Duodenal mucosa (tissue), 2 donors: ENCODE measurements at regions not wholly inside any gene's neighbourhood (a gene's known extent, or its start where the extent isn't known, plus 50 kb on each side); places are given as distances from the start of the nearest gene placed in this dataset.
A peak's percentile ranks its signal among the peaks of the same experiment; 100 is the strongest.

ENCODE experiments used
- H3K27ac ChIP-seq: one replicate; pipeline ENCODE4 v1.7.0; 2013; ENCODE audit warnings: low read depth, low read length
- H3K27me3 ChIP-seq, 2 donors: one replicate each; pipeline ENCODE4 v1.7.0; 2013; ENCODE audit warnings: low read length in 2 of 2, control low read depth in 1 of 2; ENCODE audit not compliant: insufficient read depth in 2 of 2, control insufficient read depth in 1 of 2
- H3K36me3 ChIP-seq, 2 donors: one replicate each; pipeline ENCODE4 v1.7.0; 2013; ENCODE audit warnings: low read length in 2 of 2, control low read depth in 1 of 2; ENCODE audit not compliant: insufficient read depth in 2 of 2, control insufficient read depth in 1 of 2
- H3K4me1 ChIP-seq, 2 donors: one replicate each; pipeline ENCODE4 v1.7.0; 2013; ENCODE audit warnings: low read length in 2 of 2, control low read depth in 1 of 2; ENCODE audit not compliant: insufficient read depth in 2 of 2, control insufficient read depth in 1 of 2
- H3K4me3 ChIP-seq, 2 donors: one replicate each; pipeline ENCODE4 v1.7.0; 2013; ENCODE audit warnings: low read length in 2 of 2, low read depth in 1 of 2
- H3K9ac ChIP-seq, 2 donors: one replicate each; pipeline ENCODE4 v1.7.0; 2013; ENCODE audit warnings: low read length in 2 of 2, low read depth in 1 of 2
- H3K9me3 ChIP-seq, 2 donors: one replicate each; pipeline ENCODE4 v1.7.0; 2013; ENCODE audit warnings: low read length in 2 of 2, control low read depth in 1 of 2; ENCODE audit not compliant: control insufficient read depth in 1 of 2

GRCh38 chr6:21648475-21649050 is 55.0 kb downstream of the SOX4 start:
- no peaks in the 10 kb centered on the region for H3K27me3 ChIP-seq

GRCh38 chr6:21653323-21653722 is 59.8 kb downstream of the SOX4 start:
- Histone ChIP-seq H3K27ac (no peak overlapping the region), H3K9me3 (no peaks in the 10 kb centered on the region), H3K4me3 (no peak overlapping the region), H3K9ac (no peak overlapping the region), H3K27me3 (no peaks in the 10 kb centered on the region), H3K4me1 (no peaks in the 10 kb centered on the region), H3K36me3 (no peaks in the 10 kb centered on the region)

More at GRCh38 chr6:21648475-21649050, 55.0 kb downstream of the SOX4 start:
- Histone ChIP-seq H3K36me3 (no peaks in the 10 kb centered on the region), H3K9me3 (no peaks in the 10 kb centered on the region), H3K4me3 (no peak overlapping the region), H3K9ac (no peak overlapping the region), H3K27ac (no peak overlapping the region), H3K4me1 (no peaks in the 10 kb centered on the region)

GRCh38 chr6:21653905-21654304 is 60.4 kb downstream of the SOX4 start:
- Histone ChIP-seq H3K27ac (no peak overlapping the region), H3K9ac (no peak overlapping the region), H3K27me3 (no peaks in the 10 kb centered on the region), H3K9me3 (no peaks in the 10 kb centered on the region), H3K36me3 (no peaks in the 10 kb centered on the region), H3K4me3 (no peak overlapping the region), H3K4me1 (no peaks in the 10 kb centered on the region)

GRCh38 chr6:21654361-21654760 is 60.8 kb downstream of the SOX4 start:
- Histone ChIP-seq H3K4me3 (no peak overlapping the region), H3K4me1 (no peaks in the 10 kb centered on the region), H3K27ac (no peak overlapping the region), H3K9ac (no peak overlapping the region), H3K9me3 (no peaks in the 10 kb centered on the region), H3K36me3 (no peaks in the 10 kb centered on the region), H3K27me3 (no peaks in the 10 kb centered on the region)

GRCh38 chr6:21663966-21664313 is 70.4 kb downstream of the SOX4 start:
- peaks cover 8 to 10% of the 10 kb centered on the region in 2 donors for H3K4me1 ChIP-seq
- peaks cover 38 to 56% of the 10 kb centered on the region in 2 donors for H3K27me3 ChIP-seq
- no peaks in the 10 kb centered on the region for H3K36me3 ChIP-seq
- no peaks in the 10 kb centered on the region for H3K9me3 ChIP-seq
- H3K27ac ChIP-seq = no peak overlapping the region
- H3K4me3 ChIP-seq = peak overlapping the region; percentile 54 to 59
- H3K9ac ChIP-seq = no peak overlapping the region

- Histone ChIP-seq H3K4me1 (peaks cover 8 to 10% of the 10 kb centered on the region in 2 donors), H3K9me3 (no peaks in the 10 kb centered on the region), H3K27ac (no peak overlapping the region), H3K27me3 (peaks cover 40 to 56% of the 10 kb centered on the region in 2 donors), H3K4me3 (peak overlapping the region; percentile 54 to 59), H3K36me3 (no peaks in the 10 kb centered on the region), H3K9ac (no peak overlapping the region)
Observed at GRCh38 chr6:21664314-21665109, 71.0 kb downstream of the SOX4 start.

GRCh38 chr6:21665110-21665391 is 71.5 kb downstream of the SOX4 start:
- Histone ChIP-seq H3K4me3 (peak overlapping the region; percentile 54 to 59), H3K4me1 (peaks cover 8 to 10% of the 10 kb centered on the region in 2 donors), H3K9ac (no peak overlapping the region), H3K36me3 (no peaks in the 10 kb centered on the region), H3K27me3 (peaks cover 40 to 56% of the 10 kb centered on the region in 2 donors), H3K9me3 (no peaks in the 10 kb centered on the region), H3K27ac (no peak overlapping the region)

GRCh38 chr6:21665392-21666200 is 72.0 kb downstream of the SOX4 start:
- H3K9me3 ChIP-seq = no peaks in the 10 kb centered on the region
- H3K4me3 ChIP-seq = peak overlapping the region; percentile 54 to 59
- peaks cover 8 to 10% of the 10 kb centered on the region in 2 donors for H3K4me1 ChIP-seq
- peaks cover 40 to 56% of the 10 kb centered on the region in 2 donors for H3K27me3 ChIP-seq
- H3K9ac ChIP-seq = no peak overlapping the region
- no peak overlapping the region for H3K27ac ChIP-seq
- H3K36me3 ChIP-seq = no peaks in the 10 kb centered on the region

- H3K27ac ChIP-seq = no peak overlapping the region
- no peak overlapping the region for H3K9ac ChIP-seq
- peaks cover 8 to 10% of the 10 kb centered on the region in 2 donors for H3K4me1 ChIP-seq
- H3K9me3 ChIP-seq = no peaks in the 10 kb centered on the region
- H3K27me3 ChIP-seq = peaks cover 40 to 56% of the 10 kb centered on the region in 2 donors
- H3K4me3 ChIP-seq = peak overlapping the region; percentile 61 to 65
- no peaks in the 10 kb centered on the region for H3K36me3 ChIP-seq
Observed at GRCh38 chr6:21666201-21666691, 72.7 kb downstream of the SOX4 start.
